HG03045 (cell line): ENCODE measurements at regions not wholly inside any gene's neighbourhood (a gene's known extent, or its start where the extent isn't known, plus 50 kb on each side); places are given as distances from the start of the nearest gene placed in this dataset.

Source experiments
- ATAC-seq: cut with Tn5 transposase; IDR thresholded peaks from one replicate; pipeline ENCODE4 v1.9.1; 2021; ENCODE audit warnings: mild to moderate bottlenecking, moderate library complexity; ENCODE audit not compliant: unreplicated experiment

DNA sequence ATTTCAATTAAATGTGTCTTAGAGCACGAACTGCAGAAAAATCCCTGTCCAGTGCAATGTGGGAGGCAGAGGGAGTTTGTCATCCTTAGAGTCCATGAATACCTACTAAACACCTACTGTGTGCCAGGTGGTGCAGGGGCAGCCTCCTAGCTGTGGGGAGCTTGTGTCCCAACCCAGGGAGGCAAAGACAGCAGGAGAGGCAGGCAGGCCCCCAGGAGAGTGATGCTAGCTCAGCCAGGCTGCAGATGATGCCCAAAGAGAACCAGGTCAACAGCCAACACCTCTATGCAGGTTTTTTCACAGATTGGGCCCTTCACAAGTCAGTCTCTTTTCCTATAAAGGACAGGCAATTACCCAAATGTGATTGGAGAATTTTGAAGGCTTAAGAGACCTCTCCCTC is 108.2 kb upstream of the UQCRFS1 start:
- ATAC-seq, result no peak

DNA sequence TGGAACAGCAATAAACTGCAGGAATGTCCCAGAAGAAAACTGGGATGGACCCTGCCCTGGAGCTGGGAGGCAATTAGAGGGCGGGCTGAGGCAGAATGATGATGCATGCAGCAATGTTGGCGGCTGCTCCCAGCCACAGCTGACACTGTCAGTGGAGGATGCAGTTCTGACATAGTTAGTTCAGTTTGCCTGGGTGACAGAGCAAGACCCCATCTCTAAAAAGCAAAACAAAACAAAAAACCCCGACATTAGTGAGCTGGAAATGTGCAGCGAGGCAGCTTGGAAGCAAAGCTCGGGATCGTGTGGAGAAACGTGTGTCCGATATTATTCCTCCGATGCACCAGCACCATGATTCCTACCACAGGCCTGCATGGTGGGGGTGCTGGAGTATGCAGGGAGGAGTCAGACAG is 110.1 kb upstream of the UQCRFS1 start:
- no peak for ATAC-seq

GRCh38 chr19:29323440-29324290 is 110.7 kb upstream of the UQCRFS1 start:
- ATAC-seq, result no peak

- no peak for ATAC-seq
Measured at GRCh38 chr19:29324291-29324680, 111.3 kb upstream of the UQCRFS1 start.

DNA sequence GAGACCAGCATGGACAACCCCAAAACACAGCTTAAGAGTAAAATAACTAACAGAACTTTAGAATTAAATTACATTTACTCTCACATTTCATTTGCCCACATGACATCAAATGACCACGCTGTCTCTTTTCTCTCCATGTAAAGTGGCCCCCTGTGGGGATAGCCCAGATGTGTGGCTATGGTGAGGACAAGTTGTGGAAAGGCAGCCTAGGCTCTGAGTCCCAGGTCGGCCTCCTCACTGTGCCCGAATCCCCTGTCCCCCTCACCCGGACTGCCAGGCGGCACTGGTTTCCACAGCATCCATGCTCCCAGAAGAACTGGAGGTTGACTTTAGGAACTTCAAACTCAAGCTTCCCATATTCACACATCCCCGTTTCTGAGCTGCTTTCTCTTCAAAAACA is 111.8 kb upstream of the UQCRFS1 start:
- ATAC-seq, result no peak

GRCh38 chr19:29325241-29325975 is 112.5 kb upstream of the UQCRFS1 start:
- no peak for ATAC-seq

- no peak for ATAC-seq
Measured at GRCh38 chr19:29326351-29326750, 113.4 kb upstream of the UQCRFS1 start.

DNA sequence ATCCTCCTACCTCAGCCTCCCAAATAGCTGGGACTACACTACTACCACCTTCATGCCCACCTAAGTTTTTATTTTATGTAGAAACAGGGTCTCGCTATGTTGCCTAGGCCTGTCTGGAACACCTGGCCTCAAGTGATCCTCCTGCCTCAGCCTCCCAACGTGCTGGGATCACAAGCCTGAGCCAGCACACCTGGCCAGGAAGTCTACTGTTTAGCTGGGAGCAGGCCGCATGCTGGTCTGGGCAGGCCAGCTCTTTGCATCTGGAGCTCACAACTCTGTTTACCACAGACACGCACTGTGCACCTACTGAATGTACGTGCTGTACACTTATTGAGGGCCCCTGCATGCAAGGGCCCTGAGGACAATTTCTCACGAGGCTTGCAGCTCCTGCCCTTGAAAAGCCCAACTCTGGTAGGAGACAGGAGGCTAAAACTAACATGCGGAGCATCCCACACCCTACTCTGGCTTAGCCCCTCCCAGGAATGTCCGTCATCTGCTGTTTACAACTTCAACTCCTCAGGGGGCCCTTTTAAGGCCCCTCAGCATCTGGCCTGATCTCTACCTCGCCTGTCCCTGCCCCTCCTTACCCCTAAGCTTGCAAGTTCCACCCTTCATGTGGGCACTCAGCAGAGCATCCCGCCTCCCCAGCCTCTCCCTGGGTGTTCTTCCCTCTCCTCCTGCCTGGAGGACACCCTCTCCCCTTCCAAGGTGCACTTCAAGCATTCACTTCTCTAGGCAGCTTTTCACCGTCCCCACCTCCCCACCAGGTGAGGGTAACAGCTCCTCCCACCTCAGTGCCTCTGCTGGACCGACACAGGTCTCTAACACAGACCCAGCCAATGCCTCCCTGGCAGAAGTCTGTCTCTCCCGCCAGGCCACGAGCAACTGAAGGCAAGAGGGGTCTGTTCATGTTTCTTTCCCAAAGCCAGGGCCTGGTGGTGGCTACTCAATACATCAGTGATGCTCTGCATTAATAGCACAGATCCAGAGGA is 114.2 kb upstream of the UQCRFS1 start:
- ATAC-seq, result no peak

DNA sequence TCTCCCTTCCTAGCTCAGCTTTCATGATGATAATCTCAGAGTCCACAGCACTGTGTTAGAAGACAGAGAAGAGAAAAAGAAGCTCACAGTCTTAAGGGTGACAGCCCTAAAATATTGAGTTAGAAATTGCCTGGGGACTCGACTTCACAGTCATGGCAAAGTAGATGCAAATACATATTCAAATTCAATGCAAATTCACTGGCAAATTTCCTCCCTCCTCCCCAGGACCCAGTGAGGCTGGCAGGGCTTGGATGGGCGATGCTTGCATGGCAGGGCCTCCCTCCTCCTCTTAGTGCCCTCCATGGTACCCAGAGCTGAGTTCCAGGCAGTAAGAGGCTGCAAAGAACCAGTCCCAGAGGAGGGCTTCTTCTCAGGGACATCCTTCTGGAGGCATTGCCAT is 115.6 kb upstream of the UQCRFS1 start:
- no peak for ATAC-seq

- no peak for ATAC-seq
Measured at GRCh38 chr19:29329460-29330134, 116.6 kb upstream of the UQCRFS1 start.

DNA sequence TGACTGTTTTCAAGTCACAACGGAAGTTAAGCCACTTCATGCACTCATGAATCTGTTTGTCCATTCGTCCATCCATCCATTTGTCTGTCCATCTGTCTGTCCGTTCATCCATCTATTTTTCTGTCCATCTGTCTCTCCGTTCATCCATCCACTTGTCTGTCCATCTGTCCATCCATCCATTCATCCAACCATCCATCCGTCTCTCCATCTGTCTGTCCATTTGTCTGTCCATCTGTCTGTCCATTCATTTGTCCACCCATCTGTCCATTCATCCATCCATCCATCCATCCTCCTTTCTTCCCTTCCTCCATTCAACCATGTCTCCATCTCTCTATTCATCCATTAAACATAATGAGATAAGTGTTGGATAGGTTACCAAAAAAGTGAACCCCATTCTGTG is 123.5 kb upstream of the UQCRFS1 start:
- no peak for ATAC-seq

- no peak for ATAC-seq
Measured at GRCh38 chr19:29337029-29337428, 124.1 kb upstream of the UQCRFS1 start.

DNA sequence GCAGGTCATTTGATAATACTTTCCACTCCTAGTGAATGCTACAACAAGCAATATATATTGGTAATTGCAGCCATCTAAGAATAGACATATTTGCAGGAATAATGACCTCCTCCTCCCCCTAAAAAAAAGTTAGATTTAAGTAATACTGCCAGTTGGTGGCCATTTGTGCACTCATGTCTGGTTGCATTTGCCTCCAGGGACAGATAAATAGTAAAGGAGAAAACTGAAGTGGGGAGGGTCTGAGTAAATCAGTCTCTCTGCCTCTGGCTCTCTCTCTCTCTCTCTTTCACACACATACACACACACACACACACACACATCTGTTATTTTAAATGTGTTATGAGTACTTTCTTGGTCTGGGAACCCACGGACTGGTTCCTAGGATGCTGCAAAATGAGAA is 125.5 kb upstream of the UQCRFS1 start:
- no peak for ATAC-seq

GRCh38 chr19:29342721-29343120 is 129.8 kb upstream of the UQCRFS1 start:
- ATAC-seq, result no peak

- ATAC-seq, result no peak
Measured at GRCh38 chr19:29364224-29364726, 151.3 kb upstream of the UQCRFS1 start.

GRCh38 chr19:29364999-29365398 is 152.0 kb upstream of the UQCRFS1 start:
- no peak for ATAC-seq

GRCh38 chr19:29365836-29366417 is 153.0 kb upstream of the UQCRFS1 start:
- no peak for ATAC-seq

DNA sequence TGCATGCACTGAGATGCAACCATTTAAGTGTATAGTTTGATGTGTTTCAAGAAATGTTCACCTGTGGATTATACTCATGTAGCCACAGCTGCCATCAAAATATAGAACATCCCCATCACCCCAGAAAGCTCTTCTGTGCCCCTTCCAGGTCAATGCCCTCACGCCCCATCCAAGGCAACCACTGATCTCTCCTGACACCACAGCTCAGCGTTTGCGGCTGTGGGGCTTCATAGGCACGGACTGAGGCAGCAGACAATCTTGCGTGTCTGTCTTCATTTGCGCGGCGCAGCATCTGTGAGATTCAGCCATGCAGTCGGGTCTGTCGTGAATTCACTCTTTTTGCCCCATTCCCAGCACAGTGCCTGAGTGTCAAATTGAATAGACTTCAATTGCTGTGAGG is 153.8 kb upstream of the UQCRFS1 start:
- ATAC-seq, result no peak

DNA sequence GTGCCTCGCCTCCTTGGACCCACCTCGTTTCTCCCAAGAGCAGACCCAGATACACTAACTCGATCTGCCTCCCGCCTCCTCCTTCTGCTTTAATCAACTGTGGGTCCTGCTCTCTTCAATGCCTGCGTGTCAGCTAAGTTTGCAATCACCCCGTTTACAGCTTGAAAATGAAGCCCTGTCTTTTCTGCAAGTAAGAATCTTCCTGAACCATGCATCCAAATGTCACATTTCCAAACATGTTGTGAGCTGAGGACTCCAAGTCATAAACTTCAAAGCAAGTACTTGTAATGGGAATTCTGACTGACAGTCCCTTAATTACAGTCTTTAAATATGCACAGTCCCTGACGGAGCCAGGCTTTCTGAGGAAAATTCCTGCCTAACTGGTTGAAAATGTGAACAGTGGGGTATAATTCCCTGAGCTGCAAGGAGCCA is 154.9 kb upstream of the UQCRFS1 start:
- ATAC-seq, result no peak

GRCh38 chr19:29370276-29370675 is 155.5 kb upstream of the VSTM2B start:
- ATAC-seq, result no peak
